Heart left ventricle (tissue), 13 donors: ENCODE measurements at regions not wholly inside any gene's neighbourhood (a gene's known extent, or its start where the extent isn't known, plus 50 kb on each side); places are given as distances from the start of the nearest gene placed in this dataset.

Experiments used
- CTCF ChIP-seq, 12 donors: fragments of 200-600 bp; sonication (generic) in 4 of 12; IDR thresholded peaks; one replicate each; pipeline versions ENCODE4 v1.5.0 to v1.8.0; 2018 to 2022; ENCODE audit warnings: antibody characterized with exemption in 12 of 12, mild to moderate bottlenecking in 5 of 12
- POLR2A ChIP-seq, 2 donors: fragments of 450-650 bp; IDR thresholded peaks; one replicate each; pipeline ENCODE4 v1.6.1; 2017; ENCODE audit warnings: antibody characterized with exemption in 2 of 2, mild to moderate bottlenecking in 2 of 2, moderate library complexity in 2 of 2
- donor health status: ischemic (EF 13 %, LVEDD 7.1; RV severe dilation, severe dysfunction).
- donor health status: DM: no; HTN: yes; CAD: no.
- donor health status: DM: no; HTN: no; CAD: no.
- donor health status: ischemic (EF 25% LVEDD 6.9; RV normal size, moderate dysfunction).
- donor health status: ischemic (EF 25% LVEDD 5.7; RV mildly dilated, moderate dysfunction).
- donor health status: ischemic (EF 35%, LVEDD 5.7; RV mildly dilated, moderate dysfunction).
- donor health status: nonischemic (EF 11% LVEDD 7.7; RV severe dilation, severe dysfunction).
- donor health status: DM: yes; HTN: yes; CAD: no.
- donor health status: PGD.
- donor health status: ischemic (EF 29% LVEDD 5.4; RV normal size, mild dysfunction).
- donor health status: nonischemic (EF 23%, LVEDD 6.1; RV moderate dilation, normal function).

- TF ChIP-seq CTCF (IDR thresholded peaks at IDR 0.05) (no peak), POLR2A (IDR thresholded peaks at IDR 0.05) (no peak)
Measured at GRCh38 chr10:20972925-20973324, 75.8 kb upstream of the NEBL start.
